GM12874 (cell line): ENCODE measurements at regions not wholly inside any gene's neighbourhood (a gene's known extent, or its start where the extent isn't known, plus 50 kb on each side); places are given as distances from the start of the nearest gene placed in this dataset.

ENCODE experiments used
- TF ChIP-seq, protein P1 (sequence below): IDR thresholded peaks from 2 replicates; pipeline ENCODE4 v1.5.1; 2011; ENCODE audit warnings: low read depth, mild to moderate bottlenecking, control low read depth, low read length, moderate library complexity; ENCODE audit not compliant: insufficient read depth

DNA sequence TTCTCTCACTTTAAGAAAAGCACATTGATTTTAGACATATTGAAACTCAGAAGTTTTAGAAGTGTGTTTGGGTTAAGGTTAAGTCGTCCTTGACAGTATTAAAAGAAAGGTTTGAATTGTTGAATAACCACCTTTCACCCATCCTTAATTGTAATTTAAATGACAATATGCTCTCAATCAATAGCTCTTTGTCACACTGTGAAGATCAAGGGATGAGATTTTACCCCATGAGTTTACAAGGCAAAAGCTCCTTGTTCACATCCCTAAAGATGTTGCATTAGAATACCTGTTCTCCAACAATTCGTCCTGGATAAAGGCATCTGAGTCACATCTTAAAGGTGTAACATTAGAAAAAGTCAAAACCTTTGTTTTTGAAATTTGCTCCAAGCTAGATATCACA lies 220.4 kb upstream of the MDFIC2 start:
- TF ChIP-seq, protein P1, sequence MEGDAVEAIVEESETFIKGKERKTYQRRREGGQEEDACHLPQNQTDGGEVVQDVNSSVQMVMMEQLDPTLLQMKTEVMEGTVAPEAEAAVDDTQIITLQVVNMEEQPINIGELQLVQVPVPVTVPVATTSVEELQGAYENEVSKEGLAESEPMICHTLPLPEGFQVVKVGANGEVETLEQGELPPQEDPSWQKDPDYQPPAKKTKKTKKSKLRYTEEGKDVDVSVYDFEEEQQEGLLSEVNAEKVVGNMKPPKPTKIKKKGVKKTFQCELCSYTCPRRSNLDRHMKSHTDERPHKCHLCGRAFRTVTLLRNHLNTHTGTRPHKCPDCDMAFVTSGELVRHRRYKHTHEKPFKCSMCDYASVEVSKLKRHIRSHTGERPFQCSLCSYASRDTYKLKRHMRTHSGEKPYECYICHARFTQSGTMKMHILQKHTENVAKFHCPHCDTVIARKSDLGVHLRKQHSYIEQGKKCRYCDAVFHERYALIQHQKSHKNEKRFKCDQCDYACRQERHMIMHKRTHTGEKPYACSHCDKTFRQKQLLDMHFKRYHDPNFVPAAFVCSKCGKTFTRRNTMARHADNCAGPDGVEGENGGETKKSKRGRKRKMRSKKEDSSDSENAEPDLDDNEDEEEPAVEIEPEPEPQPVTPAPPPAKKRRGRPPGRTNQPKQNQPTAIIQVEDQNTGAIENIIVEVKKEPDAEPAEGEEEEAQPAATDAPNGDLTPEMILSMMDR, result no peak

GRCh38 chr3:70531838-70532489 lies 219.5 kb upstream of the MDFIC2 start:
- TF ChIP-seq, protein P1, result no peak

DNA sequence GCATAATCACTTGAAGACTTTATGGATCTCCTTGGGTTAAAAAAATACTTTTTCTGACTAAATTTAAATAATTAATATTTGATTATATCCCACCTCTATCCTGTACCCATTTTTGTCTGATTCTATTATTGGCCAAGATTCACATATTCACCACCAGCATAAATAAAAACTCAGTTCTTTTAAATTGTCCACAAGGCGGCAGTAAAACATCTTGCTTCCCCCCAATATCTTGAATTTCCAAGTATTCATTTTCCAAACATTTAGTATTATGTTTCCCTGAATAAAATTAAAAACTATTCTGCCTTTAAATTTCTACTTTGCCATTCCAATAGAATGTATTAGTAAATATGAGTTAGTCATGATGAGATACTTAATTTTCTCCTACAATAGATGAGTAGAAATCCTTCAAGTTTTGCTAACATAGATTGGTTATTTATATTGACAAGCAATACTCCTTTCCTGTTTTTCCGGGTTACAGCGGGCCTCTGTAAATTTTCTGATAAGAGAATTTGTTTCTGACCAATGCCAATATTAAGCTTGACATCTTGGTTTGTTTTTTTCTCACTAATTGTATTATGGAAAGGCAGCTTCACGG lies 218.7 kb upstream of the MDFIC2 start:
- TF ChIP-seq, protein P1, result peak; percentile 13; the same call in 1 of the 2 replicates

DNA sequence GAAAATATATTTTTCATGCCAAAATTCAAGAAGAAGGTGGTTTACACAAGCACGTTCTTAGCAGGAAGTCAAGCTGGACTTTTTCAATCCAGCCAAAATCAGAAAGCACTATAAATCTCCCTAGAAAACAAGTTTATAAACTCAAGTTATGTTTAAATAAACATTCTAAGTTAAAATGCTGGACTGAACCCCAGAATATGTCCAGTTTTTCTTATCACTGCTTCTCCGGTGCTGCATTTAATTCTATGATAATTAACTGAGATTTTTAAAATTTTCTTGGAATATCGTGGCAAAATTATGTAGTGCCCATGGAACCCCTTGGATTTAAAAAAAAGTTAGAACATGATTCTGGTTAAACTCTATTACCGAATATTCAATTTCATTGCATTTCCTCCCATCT lies 218.2 kb upstream of the MDFIC2 start:
- TF ChIP-seq, protein P1, result no peak

- TF ChIP-seq, protein P1, result no peak
Observed at GRCh38 chr3:70527026-70527425, 214.6 kb upstream of the MDFIC2 start.

DNA sequence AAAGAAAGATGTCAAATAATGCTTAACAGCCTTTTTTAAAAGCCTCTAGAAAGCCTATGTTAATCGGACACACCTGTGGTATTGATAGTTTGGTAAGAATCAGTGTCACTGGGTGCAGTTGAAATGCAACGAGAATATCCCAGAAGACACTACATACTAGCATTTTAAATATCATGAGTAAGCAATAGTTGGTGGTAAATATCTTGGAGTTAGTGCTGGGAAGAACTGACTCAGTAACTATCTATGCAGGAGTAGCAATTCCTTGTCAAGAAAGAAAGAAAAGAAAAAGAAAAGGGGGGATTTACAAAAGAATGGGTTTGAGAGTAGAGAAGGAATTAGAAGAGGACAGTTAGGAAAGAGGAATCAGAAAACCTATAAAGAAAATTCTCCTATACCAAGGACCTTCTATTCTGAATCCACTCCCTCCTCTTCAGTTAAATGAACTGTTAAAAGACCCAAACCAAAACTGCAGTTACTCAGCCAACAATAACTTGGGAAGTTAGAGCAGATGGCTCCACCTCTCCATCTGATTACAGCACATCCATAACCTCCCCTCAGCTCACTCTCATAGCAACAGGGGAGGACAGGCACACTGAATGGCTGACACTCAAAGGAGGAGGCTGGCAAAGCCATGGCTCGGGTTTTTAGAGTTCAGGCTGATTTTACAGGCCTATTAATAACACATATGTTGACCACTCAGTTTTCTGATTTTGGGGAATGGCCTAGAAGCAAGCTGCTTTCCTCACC lies 207.6 kb upstream of the MDFIC2 start:
- TF ChIP-seq, protein P1, result no peak

- TF ChIP-seq, protein P1, result no peak
Observed at GRCh38 chr3:70519026-70519425, 206.6 kb upstream of the MDFIC2 start.
